ENCODE measurements at regions not wholly inside any gene's neighbourhood (a gene's known extent, or its start where the extent isn't known, plus 50 kb on each side); places are given as distances from the start of the nearest gene placed in this dataset.

DNA sequence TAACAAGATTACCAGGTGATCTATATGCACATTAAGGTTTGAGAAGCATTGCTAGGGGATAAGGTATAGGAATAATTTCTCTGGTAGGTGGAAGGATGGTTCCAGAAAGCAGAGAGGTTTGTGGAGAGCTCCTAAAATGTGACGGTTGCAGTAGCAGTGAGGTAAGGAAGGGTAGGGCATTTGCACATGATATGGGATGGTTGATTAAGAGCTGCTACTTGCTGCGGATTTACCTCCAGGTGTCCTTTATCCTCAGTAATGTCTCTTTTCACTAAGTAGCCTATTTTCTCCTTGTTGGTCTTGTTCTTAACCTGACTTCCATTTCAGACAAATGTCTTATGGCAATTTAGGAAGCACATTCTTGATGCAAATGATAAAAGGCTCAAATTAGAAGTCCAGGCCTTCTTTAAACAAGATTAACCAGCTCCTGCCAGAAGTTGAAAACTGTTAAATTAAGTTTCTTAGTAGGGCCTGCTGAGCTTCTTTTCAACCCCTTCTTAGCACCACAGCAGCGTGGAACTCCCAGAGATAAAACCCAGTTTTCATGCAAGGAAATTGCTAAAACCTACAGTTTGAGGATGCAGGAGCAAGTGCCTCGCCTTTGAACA lies 231.1 kb upstream of the GADL1 start:
- TF ChIP-seq, protein P1, sequence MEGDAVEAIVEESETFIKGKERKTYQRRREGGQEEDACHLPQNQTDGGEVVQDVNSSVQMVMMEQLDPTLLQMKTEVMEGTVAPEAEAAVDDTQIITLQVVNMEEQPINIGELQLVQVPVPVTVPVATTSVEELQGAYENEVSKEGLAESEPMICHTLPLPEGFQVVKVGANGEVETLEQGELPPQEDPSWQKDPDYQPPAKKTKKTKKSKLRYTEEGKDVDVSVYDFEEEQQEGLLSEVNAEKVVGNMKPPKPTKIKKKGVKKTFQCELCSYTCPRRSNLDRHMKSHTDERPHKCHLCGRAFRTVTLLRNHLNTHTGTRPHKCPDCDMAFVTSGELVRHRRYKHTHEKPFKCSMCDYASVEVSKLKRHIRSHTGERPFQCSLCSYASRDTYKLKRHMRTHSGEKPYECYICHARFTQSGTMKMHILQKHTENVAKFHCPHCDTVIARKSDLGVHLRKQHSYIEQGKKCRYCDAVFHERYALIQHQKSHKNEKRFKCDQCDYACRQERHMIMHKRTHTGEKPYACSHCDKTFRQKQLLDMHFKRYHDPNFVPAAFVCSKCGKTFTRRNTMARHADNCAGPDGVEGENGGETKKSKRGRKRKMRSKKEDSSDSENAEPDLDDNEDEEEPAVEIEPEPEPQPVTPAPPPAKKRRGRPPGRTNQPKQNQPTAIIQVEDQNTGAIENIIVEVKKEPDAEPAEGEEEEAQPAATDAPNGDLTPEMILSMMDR (IDR thresholded peaks at IDR 0.05; ENCODE audit: control extremely low read depth, extremely low read depth, low read depth, missing control alignments): no peak
- CTCF ChIA-PET: interaction anchor here (1.4 to 2.5 kb wide), 3 partner anchors 9 to 305 kb away, joined by 3 to 9 read pairs (median 5); no protein-coding TSS in a partner anchor
- POLR2A ChIA-PET: no interaction called here
- DNase-seq (ENCODE audit: extremely low spot score): no peak

DNA sequence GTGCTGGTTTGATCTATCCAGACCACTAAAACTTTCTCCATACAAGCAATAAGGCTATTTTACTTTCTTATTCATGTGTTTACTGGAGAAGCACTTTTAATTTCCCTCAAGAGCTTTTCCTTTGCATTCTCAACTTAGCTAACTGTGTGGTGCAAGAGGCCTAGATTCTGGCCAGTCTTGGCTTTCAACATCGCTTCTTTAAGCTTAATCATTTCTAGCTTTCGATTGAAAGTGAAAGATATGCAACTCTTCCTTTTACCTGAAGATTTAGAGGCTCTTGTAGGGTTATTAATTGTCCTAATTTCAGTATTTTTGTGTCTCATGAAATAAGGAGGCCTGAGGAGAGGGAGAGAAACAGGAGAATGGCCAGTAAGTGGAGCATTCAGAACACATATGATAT lies 234.8 kb upstream of the GADL1 start:
- no peak for DNase-seq (ENCODE audit: extremely low spot score)
- POLR2A ChIA-PET: no interaction called here
- CTCF ChIA-PET: interaction anchor here (0.9 to 1.9 kb wide), 6 partner anchors 8 to 333 kb away, joined by 3 to 7 read pairs (median 3); no protein-coding TSS in a partner anchor
- TF ChIP-seq, protein P1 (IDR thresholded peaks at IDR 0.05; ENCODE audit: control extremely low read depth, extremely low read depth, low read depth, missing control alignments): no peak

DNA sequence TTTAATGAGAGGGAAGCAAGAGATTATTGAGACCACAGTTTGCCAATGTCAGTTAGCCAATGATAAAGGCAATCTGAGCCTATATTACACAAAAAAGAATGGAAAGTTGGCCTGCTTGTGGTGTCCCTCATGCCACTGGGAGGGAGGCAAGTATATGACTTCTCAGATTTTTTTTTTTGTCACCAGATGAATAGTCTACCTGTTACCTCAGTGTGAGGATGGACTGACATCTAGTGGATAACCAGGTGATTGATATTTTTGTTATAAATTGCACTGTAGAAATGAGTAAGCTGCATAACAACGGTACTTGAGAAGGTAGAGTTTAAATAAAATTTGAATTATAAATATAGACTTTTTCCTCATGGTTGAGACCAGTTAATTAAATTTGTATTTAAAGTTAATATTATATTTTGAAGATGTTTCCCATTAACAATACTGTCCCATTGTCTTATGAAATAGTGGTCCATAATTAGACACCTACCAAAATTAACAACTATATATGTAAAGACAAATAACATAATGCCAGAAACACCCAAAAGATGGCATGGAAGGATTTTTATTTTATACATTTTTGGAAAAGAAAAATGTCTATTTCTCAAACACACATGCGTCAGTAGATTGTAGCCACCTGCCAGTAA lies 237.8 kb upstream of the GADL1 start:
- POLR2A ChIA-PET: no interaction called here
- no peak for DNase-seq (ENCODE audit: extremely low spot score)
- CTCF ChIA-PET: interaction anchor here (0.7 to 2.0 kb wide), 4 partner anchors 26 to 363 kb away, joined by 3 to 12 read pairs (median 4); no protein-coding TSS in a partner anchor
- TF ChIP-seq, protein P1 (IDR thresholded peaks at IDR 0.05; ENCODE audit: control extremely low read depth, extremely low read depth, low read depth, missing control alignments): no peak

DNA sequence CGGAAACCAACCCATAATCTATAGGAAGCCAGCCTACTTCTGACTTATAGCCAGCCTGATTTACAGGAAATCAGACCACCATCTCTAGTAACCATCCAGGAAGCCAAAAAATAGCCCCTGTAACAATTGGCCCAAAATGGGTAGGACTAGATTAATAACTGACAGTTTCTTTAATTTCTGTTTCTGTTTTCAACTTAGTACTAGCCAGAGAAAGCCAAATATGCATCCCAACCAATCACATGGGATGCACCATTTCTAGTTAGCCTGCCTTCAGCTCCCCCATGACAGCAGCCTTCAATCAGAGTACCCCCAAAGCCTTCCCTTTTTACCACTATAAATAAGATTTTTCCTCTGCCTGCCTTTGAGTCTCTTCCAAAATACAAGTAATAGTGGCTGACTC lies 239.1 kb upstream of the GADL1 start:
- TF ChIP-seq, protein P1 (IDR thresholded peaks at IDR 0.05; ENCODE audit: control extremely low read depth, extremely low read depth, low read depth, missing control alignments): no peak
- no peak for DNase-seq (ENCODE audit: extremely low spot score)
- ChIA-PET CTCF (no interaction called here), POLR2A (no interaction called here)

DNA sequence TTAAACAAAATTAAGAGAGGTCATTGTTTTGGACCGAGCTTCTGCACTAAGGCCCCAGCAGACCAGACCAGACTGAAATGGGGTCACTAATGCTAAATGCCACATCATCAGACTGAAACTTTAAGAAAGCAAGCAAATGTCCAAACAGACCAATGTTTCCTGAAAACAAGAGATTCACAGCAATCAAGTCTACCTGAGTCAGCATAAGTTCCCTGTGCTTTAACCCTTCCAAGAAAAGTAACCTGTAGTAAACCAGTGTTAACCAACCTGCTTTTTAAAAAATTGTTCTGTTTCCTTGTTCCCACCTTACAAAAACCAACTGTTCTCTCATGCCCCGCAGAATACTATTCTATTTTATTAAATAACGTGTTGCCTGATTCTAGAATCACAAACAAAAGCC lies 241.1 kb upstream of the GADL1 start:
- POLR2A ChIA-PET: no interaction called here
- CTCF ChIA-PET: interaction anchor here (1.3 to 1.7 kb wide), 5 partner anchors 9 to 368 kb away, joined by 3 to 5 read pairs (median 3); no protein-coding TSS in a partner anchor
- TF ChIP-seq, protein P1 (IDR thresholded peaks at IDR 0.05; ENCODE audit: control extremely low read depth, extremely low read depth, low read depth, missing control alignments): no peak
- no peak for DNase-seq (ENCODE audit: extremely low spot score)

DNA sequence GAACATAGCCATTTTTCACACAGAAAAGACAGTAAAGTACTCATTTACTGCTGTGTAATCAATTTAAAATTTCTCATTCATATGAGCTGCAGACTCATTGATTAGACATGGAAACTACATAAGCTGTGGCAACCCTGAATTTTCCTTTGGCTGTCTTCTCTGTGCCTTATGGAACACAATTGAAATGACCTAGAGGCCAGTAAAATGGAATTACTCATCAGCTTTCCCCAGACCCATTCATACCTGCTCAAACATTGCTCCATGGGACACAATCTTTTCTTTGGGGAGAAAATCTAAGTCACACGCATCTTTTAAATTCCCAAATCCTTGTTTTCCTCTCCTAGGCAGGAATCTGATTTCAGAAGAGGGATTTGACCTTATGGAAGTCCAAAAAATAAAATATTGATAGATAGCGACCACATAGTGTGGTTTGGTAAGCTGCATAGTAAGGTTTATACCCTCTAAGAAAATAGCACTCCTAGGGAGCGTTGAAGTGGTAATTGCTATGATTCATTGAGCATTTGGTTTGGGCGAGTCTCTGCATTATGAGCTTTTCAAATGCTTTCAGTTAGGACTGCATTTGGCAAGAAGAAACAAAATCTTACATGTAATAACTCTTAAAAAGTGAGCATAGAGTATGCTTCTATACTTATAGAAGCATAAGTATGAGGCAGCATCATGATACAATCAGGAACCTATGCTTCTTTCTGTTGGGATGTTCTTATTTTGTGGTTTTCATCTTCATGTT lies 243.4 kb upstream of the GADL1 start:
- no peak for DNase-seq (ENCODE audit: extremely low spot score)
- ChIA-PET POLR2A (no interaction called here), CTCF (interaction anchor here (1.0 to 1.4 kb wide), 4 partner anchors 10 to 20 kb away, joined by 3 to 9 read pairs (median 4); no protein-coding TSS in a partner anchor)
- TF ChIP-seq, protein P1 (IDR thresholded peaks at IDR 0.05; ENCODE audit: control extremely low read depth, extremely low read depth, low read depth, missing control alignments): no peak
